IMR-90 (cell line): ENCODE measurements at regions not wholly inside any gene's neighbourhood (a gene's known extent, or its start where the extent isn't known, plus 50 kb on each side); places are given as distances from the start of the nearest gene placed in this dataset.

ENCODE experiments used
- CHD1 ChIP-seq: IDR thresholded peaks from 2 replicates; pipeline ENCODE4 v1.6.1; 2012; ENCODE audit warnings: low read depth, low read length, improper control_type of control experiment
- CTCF ChIP-seq: conservative IDR thresholded peaks from 2 replicates; pipeline ENCODE4 v1.5.1; 2012; ENCODE audit warnings: mild to moderate bottlenecking, low read depth, low read length, improper control_type of control experiment
- POLR2A ChIP-seq: IDR thresholded peaks from 2 replicates; pipeline ENCODE4 v1.6.1; 2012; ENCODE audit warnings: mild to moderate bottlenecking, low read depth, low read length

- TF ChIP-seq CHD1 (no peak), POLR2A (no peak), CTCF (no peak)
These were observed 295.9 kb upstream of the TNC start for GRCh38 chr9:115413766-115414382.
